H1 (cell line): ENCODE measurements at regions not wholly inside any gene's neighbourhood (a gene's known extent, or its start where the extent isn't known, plus 50 kb on each side); places are given as distances from the start of the nearest gene placed in this dataset.
"Not testable (repeated sequence)": the region's sequence is repeated elsewhere in the genome, so short reads cannot be mapped to it uniquely, and the experiment has no call there.

ENCODE experiments used
- CTCF ChIA-PET: fragments of 300-600 bp; sonication (Branson Sonifier 250); formaldehyde crosslinking; loops from one replicate; lab custom pipeline; 2021; ENCODE audit not compliant: partially characterized antibody; lab: Charles Lee
- POLR2A ChIA-PET: fragments of 300-600 bp; sonication (Branson Sonifier 250); formaldehyde crosslinking; loops from one replicate; lab custom pipeline; 2021; ENCODE audit warnings: inconsistent platforms; ENCODE audit not compliant: partially characterized antibody; lab: Charles Lee
- DNase-seq, 2 experiments: peaks; one replicate each; pipeline versions ENCODE4 v3.0.0 to v3.0.0-alpha.2; 2010 to 2022; ENCODE audit warnings: low spot score in 2 of 2, low read depth in 1 of 2, mixed read lengths in 1 of 2
- FAIRE-seq: peaks from 2 replicates; lab custom pipeline; 2011; peaks lifted over from hg19 to GRCh38; lab: Jason Lieb, UNC
- H2AFZ ChIP-seq: 2 replicates; pipeline ENCODE4 v1.8.1; 2012; ENCODE audit warnings: low read length, inconsistent platforms
- H2AK5ac ChIP-seq: 2 replicates; pipeline ENCODE4 v1.6.1; 2013; ENCODE audit warnings: low read depth, low read length
- H2BK120ac ChIP-seq: replicated peaks from 2 replicates; pipeline ENCODE3; 2013; ENCODE audit warnings: low read depth, low read length, inconsistent platforms
- H2BK12ac ChIP-seq: 2 replicates; pipeline ENCODE4 v1.6.1; 2013; ENCODE audit warnings: low read depth, low read length
- H2BK15ac ChIP-seq: 2 replicates; pipeline ENCODE4 v1.6.1; 2013; ENCODE audit warnings: low read length
- H2BK20ac ChIP-seq: 2 replicates; pipeline ENCODE4 v1.6.1; 2013; ENCODE audit warnings: low read length
- H2BK5ac ChIP-seq: 2 replicates; pipeline ENCODE4 v1.6.1; 2013; ENCODE audit warnings: low read depth, low read length
- H3K14ac ChIP-seq: 2 replicates; pipeline ENCODE4 v1.6.1; 2013; ENCODE audit warnings: inconsistent platforms; ENCODE audit not compliant: insufficient read length
- H3K18ac ChIP-seq: 2 replicates; pipeline ENCODE4 v1.6.1; 2013; ENCODE audit warnings: low read length; ENCODE audit errors: extremely low read depth
- H3K23ac ChIP-seq: 2 replicates; pipeline ENCODE4 v1.6.1; 2013; ENCODE audit warnings: inconsistent platforms; ENCODE audit not compliant: insufficient read length
- H3K23me2 ChIP-seq: 2 replicates; pipeline ENCODE4 v1.6.1; 2013; ENCODE audit warnings: low read depth, low read length
- H3K27ac ChIP-seq: 2 replicates; pipeline ENCODE4 v1.6.1; 2011; ENCODE audit warnings: low read depth, low read length, inconsistent platforms
- H3K27me3 ChIP-seq, 4 experiments: replicated peaks in 1 of 4; 1 replicate in 1 of 4; 2 replicates in 3 of 4; pipeline versions ENCODE4 v1.6.1 to v1.8.1; 2011 to 2013; ENCODE audit warnings: low read length in 3 of 4, mild to moderate bottlenecking in 3 of 4, inconsistent platforms in 2 of 4, mixed read lengths in 2 of 4, moderate library complexity in 1 of 4; ENCODE audit not compliant: control insufficient read depth in 3 of 4, insufficient read depth in 3 of 4; ENCODE audit errors: extremely low read depth in 1 of 4
- H3K36me3 ChIP-seq, 4 experiments: 2 replicates each; pipeline versions ENCODE4 v1.6.1 to v1.8.1; 2011 to 2013; ENCODE audit warnings: mild to moderate bottlenecking in 4 of 4, low read length in 3 of 4, moderate library complexity in 2 of 4, control low read depth in 1 of 4, inconsistent platforms in 1 of 4; ENCODE audit not compliant: insufficient read depth in 4 of 4, control insufficient read depth in 2 of 4
- H3K4ac ChIP-seq: replicated peaks from 2 replicates; pipeline ENCODE3; 2013; ENCODE audit warnings: low read length, low read depth, mixed read lengths, inconsistent platforms; ENCODE audit not compliant: insufficient read length
- H3K4me1 ChIP-seq, 4 experiments: replicated peaks in 1 of 4; 1 replicate in 1 of 4; 2 replicates in 3 of 4; pipeline versions ENCODE4 v1.6.1 to v1.8.1; 2011 to 2013; ENCODE audit warnings: low read length in 3 of 4, inconsistent platforms in 2 of 4, mixed read lengths in 1 of 4; ENCODE audit not compliant: insufficient read depth in 4 of 4, control insufficient read depth in 3 of 4
- H3K4me2 ChIP-seq, 2 experiments: 2 replicates each; pipeline versions ENCODE4 v1.6.1 to v1.8.1; 2011 to 2013; ENCODE audit warnings: low read depth in 2 of 2, low read length in 2 of 2, control low read depth in 1 of 2, inconsistent platforms in 1 of 2, mild to moderate bottlenecking in 1 of 2; ENCODE audit not compliant: insufficient read depth in 1 of 2
- H3K4me3 ChIP-seq, 4 experiments: fragments of 200-600, 300-600 bp in 1 of 4; sonication (generic), shearing (Covaris generic), sonication (Bioruptor Twin) in 1 of 4; 2 replicates each; pipeline versions ENCODE4 v1.5.1 to v1.8.1; 2011 to 2016; ENCODE audit warnings: low read length in 4 of 4, low read depth in 3 of 4, control low read depth in 2 of 4, inconsistent platforms in 2 of 4, mild to moderate bottlenecking in 2 of 4, mixed read lengths in 1 of 4, moderate library complexity in 1 of 4; ENCODE audit not compliant: insufficient read depth in 2 of 4; ENCODE audit errors: extremely low read depth in 1 of 4
- H3K56ac ChIP-seq: replicated peaks from 2 replicates; pipeline ENCODE3; 2013; ENCODE audit warnings: low read depth, mild to moderate bottlenecking, mixed read lengths, low read length, inconsistent platforms; ENCODE audit not compliant: insufficient read length
- H3K79me1 ChIP-seq: 2 replicates; pipeline ENCODE4 v1.6.1; 2013; ENCODE audit warnings: low read depth, low read length, control low read depth
- H3K79me2 ChIP-seq, 2 experiments: 2 replicates each; pipeline versions ENCODE4 v1.6.1 to v1.8.1; 2012 to 2013; ENCODE audit warnings: low read length in 2 of 2, mild to moderate bottlenecking in 2 of 2, inconsistent platforms in 1 of 2; ENCODE audit not compliant: insufficient read depth in 2 of 2, control insufficient read depth in 1 of 2
- H3K9ac ChIP-seq, 4 experiments: replicated peaks in 1 of 4; 1 replicate in 1 of 4; 2 replicates in 3 of 4; pipeline versions ENCODE4 v1.6.1 to v1.8.1; 2011 to 2013; ENCODE audit warnings: low read depth in 3 of 4, low read length in 3 of 4, control low read depth in 2 of 4, mild to moderate bottlenecking in 2 of 4, moderate library complexity in 2 of 4, inconsistent platforms in 1 of 4; ENCODE audit errors: extremely low read depth in 1 of 4
- H3K9me3 ChIP-seq, 2 experiments: 2 replicates each; pipeline versions ENCODE4 v1.6.1 to v1.8.1; 2012 to 2013; ENCODE audit warnings: mild to moderate bottlenecking in 2 of 2, moderate library complexity in 2 of 2, control low read depth in 1 of 2, inconsistent platforms in 1 of 2, low read depth in 1 of 2, low read length in 1 of 2, mixed read lengths in 1 of 2; ENCODE audit not compliant: insufficient read depth in 2 of 2
- H4K20me1 ChIP-seq, 2 experiments: replicated peaks in 1 of 2; 2 replicates each; pipeline versions ENCODE3 to v1.8.1; 2011 to 2013; ENCODE audit warnings: inconsistent platforms in 2 of 2, low read length in 2 of 2, mild to moderate bottlenecking in 1 of 2; ENCODE audit not compliant: insufficient read depth in 2 of 2, control insufficient read depth in 1 of 2
- H4K5ac ChIP-seq: 2 replicates; pipeline ENCODE4 v1.6.1; 2013; ENCODE audit warnings: low read length, low read depth, mixed read lengths, inconsistent platforms; ENCODE audit not compliant: insufficient read length
- H4K8ac ChIP-seq: 2 replicates; pipeline ENCODE4 v1.8.0; 2013; ENCODE audit warnings: mild to moderate bottlenecking, moderate library complexity, low read length, inconsistent platforms; ENCODE audit not compliant: insufficient read depth; ENCODE audit errors: extremely low read depth
- H4K91ac ChIP-seq: replicated peaks from 2 replicates; pipeline ENCODE3; 2013; ENCODE audit warnings: low read length, mixed read lengths, inconsistent platforms; ENCODE audit not compliant: insufficient read length
- SP2 ChIP-seq: IDR thresholded peaks from 2 replicates; pipeline ENCODE4 v1.6.1; 2012; ENCODE audit warnings: mild to moderate bottlenecking, low read length, inconsistent platforms
- WGBS, 2 experiments: shearing (Covaris generic) in 1 of 2; methylation state at CpG; one replicate each; pipeline versions ENCODE4 v1.1.6 to v1.1.7; 2013 to 2015; ENCODE audit warnings: low lambda C conversion rate in 2 of 2, mixed read lengths in 2 of 2, inconsistent platforms in 1 of 2, low coverage in 1 of 2, missing lambda C conversion rate in 1 of 2; ENCODE audit not compliant: insufficient replicate concordance in 2 of 2, insufficient coverage in 1 of 2, insufficient read length in 1 of 2; ENCODE audit errors: extremely low coverage in 1 of 2, missing lambda C conversion rate in 1 of 2; 5-methylcytosine and 5-hydroxymethylcytosine counted together

DNA sequence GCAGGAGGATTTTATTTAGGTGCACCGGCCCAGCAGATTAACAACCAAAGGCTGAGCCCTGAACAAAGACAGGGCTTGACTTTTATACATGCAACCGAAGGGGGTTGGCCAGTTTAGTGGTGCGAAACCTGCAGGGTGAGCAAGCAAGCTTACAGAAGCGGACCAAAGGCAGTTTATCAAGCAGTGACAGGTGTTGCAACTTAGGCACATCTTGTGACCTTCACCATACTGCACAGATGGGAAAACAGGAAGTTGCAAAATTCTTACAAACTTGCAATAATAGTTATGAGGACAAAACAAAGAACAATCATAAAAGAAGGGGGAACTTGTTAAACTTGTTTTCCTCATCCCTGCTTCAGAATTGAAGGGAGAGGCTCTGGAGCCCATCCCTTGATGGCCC lies 1265.1 kb downstream of the CDH8 start:
- DNase-seq (no peak), FAIRE-seq (no peak)
- no peak overlapping the region for H2BK20ac ChIP-seq
- no peak overlapping the region for H4K5ac ChIP-seq
- H3K4me1 ChIP-seq: no peaks in the 10 kb centered on the region
- no peak overlapping the region for H3K4me2 ChIP-seq
- no peak overlapping the region for H3K27ac ChIP-seq
- H3K23me2 ChIP-seq: no peaks in the 10 kb centered on the region
- no peak overlapping the region for H4K8ac ChIP-seq
- H3K23ac ChIP-seq: no peak overlapping the region
- H2BK12ac ChIP-seq: no peak overlapping the region
- H4K91ac ChIP-seq: no peak overlapping the region
- POLR2A ChIA-PET: no interaction called here
- no peak overlapping the region for H3K18ac ChIP-seq
- H2BK5ac ChIP-seq: no peak overlapping the region
- no peaks in the 10 kb centered on the region for H3K36me3 ChIP-seq
- no peaks in the 10 kb centered on the region for H3K27me3 ChIP-seq
- H4K20me1 ChIP-seq: no peaks in the 10 kb centered on the region
- no peak overlapping the region for H2AFZ ChIP-seq
- H3K56ac ChIP-seq: no peak overlapping the region
- CTCF ChIA-PET: no interaction called here
- no peak overlapping the region for H3K4ac ChIP-seq
- H3K79me1 ChIP-seq: no peaks in the 10 kb centered on the region
- TF ChIP-seq SP2: no peak
- H2BK15ac ChIP-seq: no peak overlapping the region
- no peak overlapping the region for H3K9ac ChIP-seq
- no peaks in the 10 kb centered on the region for H3K79me2 ChIP-seq
- H3K9me3 ChIP-seq: peaks cover 11 to 15% of the 10 kb centered on the region in 2 experiments; a peak in 3 of 4 replicates
- H2BK120ac ChIP-seq: no peak overlapping the region
- no peak overlapping the region for H3K4me3 ChIP-seq
- H2AK5ac ChIP-seq: no peak overlapping the region
- no peak overlapping the region for H3K14ac ChIP-seq
- 94% methylated on average over 4 of the region's 4 CpGs; no CpG with 5 or more reads in 1 of the 2 experiments for WGBS, 2 experiments

GRCh38 chr16:60770384-60770783 lies 1265.9 kb downstream of the CDH8 start:
- H4K8ac ChIP-seq, H4K91ac ChIP-seq, H2BK120ac ChIP-seq, H2BK15ac ChIP-seq, H3K79me1 ChIP-seq, FAIRE-seq, H3K79me2 ChIP-seq, H3K36me3 ChIP-seq, H4K5ac ChIP-seq, H2AK5ac ChIP-seq, H3K56ac ChIP-seq, H3K9ac ChIP-seq, CTCF ChIA-PET, H3K4me3 ChIP-seq, H3K27ac ChIP-seq, H3K18ac ChIP-seq, H2BK20ac ChIP-seq, POLR2A ChIA-PET, H3K4me1 ChIP-seq, H2BK5ac ChIP-seq, H3K4me2 ChIP-seq, H3K23me2 ChIP-seq, DNase-seq, H3K27me3 ChIP-seq, H3K4ac ChIP-seq, H2AFZ ChIP-seq, H3K23ac ChIP-seq, H4K20me1 ChIP-seq, H2BK12ac ChIP-seq, H3K14ac ChIP-seq: not testable (repeated sequence)
- peaks cover 11 to 15% of the 10 kb centered on the region in 2 experiments; a peak in 3 of 4 replicates for H3K9me3 ChIP-seq
